22Rv1 (cell line): ENCODE measurements at regions not wholly inside any gene's neighbourhood (a gene's known extent, or its start where the extent isn't known, plus 50 kb on each side); places are given as distances from the start of the nearest gene placed in this dataset.

Experiments
- H3K27ac ChIP-seq: fragments of 450-650 bp; 2 replicates; pipeline ENCODE4 v1.5.1; 2017
- CTCF ChIP-seq: fragments of 450-650 bp; IDR thresholded peaks from 2 replicates; pipeline ENCODE4 v1.5.1; 2017; ENCODE audit warnings: mild to moderate bottlenecking
- ZFX ChIP-seq: fragments of 450-650 bp; IDR thresholded peaks from 2 replicates; pipeline ENCODE4 v1.6.1; 2017; ENCODE audit warnings: antibody characterized with exemption, borderline replicate concordance

DNA sequence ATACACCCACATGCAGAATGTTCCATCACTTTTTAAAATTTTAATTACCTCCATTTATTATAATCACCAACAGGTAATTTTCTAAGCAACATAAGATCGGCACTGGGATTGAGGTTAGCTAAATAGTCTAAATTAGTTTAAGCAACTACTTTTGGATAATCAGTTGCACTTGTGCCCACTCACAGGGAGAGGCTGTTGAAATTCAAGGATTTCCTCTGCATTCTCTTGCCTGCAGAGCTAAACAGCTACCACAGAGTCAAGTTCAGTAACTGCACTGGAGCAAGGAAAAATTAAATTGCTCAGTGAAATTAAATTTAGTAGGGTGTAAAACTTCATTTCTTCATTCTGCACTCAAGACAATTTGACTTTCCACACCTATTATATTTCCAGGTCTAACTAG is 120.7 kb upstream of the CCDC28A start:
- H3K27ac ChIP-seq = no peak overlapping the region
- TF ChIP-seq CTCF (no peak), ZFX (no peak)

DNA sequence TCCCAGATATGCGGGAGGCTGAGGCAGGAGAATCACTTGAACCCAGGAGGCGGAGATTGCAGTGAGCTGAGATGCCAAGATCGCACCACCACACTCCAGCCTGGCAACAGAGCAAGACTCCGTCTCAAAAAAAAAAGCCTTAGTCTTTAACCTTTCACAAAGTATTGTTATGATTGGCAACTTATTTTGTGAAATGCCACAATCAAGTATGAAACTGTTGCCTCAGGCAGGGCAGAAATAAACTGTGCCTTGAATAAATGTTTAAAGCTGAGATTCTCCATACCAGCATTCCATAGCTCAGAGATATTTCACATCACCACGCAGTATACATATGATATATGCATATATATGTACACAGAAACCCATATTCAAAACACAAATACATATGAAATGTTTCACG is 120.1 kb upstream of the CCDC28A start:
- TF ChIP-seq ZFX (no peak), CTCF (no peak)
- no peak overlapping the region for H3K27ac ChIP-seq

DNA sequence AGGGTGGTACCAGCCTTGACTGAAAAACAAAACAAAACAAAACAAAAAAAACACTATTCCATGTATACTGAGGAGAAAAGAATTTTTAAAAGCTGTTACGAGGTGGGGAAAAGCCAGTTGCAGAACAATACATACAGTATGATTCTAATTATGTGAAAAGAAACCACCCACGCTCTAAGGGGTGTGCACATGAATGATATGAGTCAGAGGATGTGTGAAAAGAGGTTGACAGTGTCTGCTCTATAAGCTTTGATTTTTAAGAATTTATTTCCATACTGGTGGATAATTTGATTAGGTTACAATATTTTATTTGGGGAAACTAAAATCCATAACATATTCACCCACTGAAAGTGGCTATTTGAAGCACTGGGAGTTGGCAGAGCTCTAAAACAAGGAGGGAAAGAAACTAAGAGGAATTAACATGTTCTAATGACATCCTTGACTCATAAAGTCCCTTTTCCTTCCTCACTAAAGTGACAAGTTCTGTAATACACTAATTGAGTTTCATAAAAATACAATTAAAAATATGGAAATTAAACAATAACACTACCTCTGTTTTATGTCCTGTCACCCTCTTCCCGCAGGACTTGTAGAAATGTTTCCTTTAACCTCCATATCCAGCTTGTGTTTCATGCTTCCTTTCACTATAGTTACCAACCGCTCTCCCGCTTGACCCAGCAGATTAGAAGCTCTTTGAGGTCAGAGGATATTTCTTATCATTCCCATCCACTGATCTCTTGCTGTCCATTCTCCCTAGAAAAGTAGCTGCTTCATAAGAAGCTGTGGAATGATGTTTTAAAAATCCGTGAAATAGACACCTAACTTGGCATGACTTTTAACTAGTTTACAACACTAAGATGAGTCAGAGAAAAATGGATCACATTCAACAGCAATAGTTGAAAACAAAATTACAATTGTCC is 118.6 kb upstream of the CCDC28A start:
- H3K27ac ChIP-seq = no peak overlapping the region

DNA sequence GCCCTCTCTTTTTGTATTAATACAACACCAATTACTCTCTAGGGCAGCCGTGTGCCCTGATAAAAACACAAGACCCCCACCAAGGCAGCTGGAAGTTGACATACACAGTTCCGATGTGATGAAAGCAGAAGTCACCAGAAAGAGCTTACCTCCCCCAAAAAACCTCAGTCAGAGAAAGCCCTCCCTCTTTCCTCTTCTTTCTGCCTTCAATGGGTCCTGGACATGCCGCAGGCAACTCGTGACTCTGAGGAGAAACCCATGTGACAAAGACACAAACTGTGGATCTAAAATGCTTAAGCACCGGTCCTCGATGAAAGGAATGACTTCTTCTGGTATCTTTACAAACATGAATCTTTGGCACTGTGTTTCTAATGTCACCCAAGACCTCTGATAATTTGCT is 117.7 kb upstream of the CCDC28A start:
- TF ChIP-seq CTCF (no peak), ZFX (no peak)
- no peak overlapping the region for H3K27ac ChIP-seq

More for the DNA sequence above, 118.6 kb upstream of the CCDC28A start:
- TF ChIP-seq CTCF = no peak

GRCh38 chr6:138656364-138657064 is 117.1 kb upstream of the CCDC28A start:
- H3K27ac ChIP-seq = no peak overlapping the region
- TF ChIP-seq CTCF (no peak), ZFX (no peak)

- TF ChIP-seq ZFX = no peak
- TF ChIP-seq CTCF = no peak
These were observed 116.5 kb upstream of the CCDC28A start for GRCh38 chr6:138657065-138657425.

GRCh38 chr6:138659998-138660397 is 113.6 kb upstream of the CCDC28A start:
- TF ChIP-seq ZFX (no peak), CTCF (no peak)
- no peak overlapping the region for H3K27ac ChIP-seq

More at GRCh38 chr6:138657065-138657425, 116.5 kb upstream of the CCDC28A start:
- no peak overlapping the region for H3K27ac ChIP-seq
